HepG2 (cell line): ENCODE measurements at regions not wholly inside any gene's neighbourhood (a gene's known extent, or its start where the extent isn't known, plus 50 kb on each side); places are given as distances from the start of the nearest gene placed in this dataset.

Source experiments
- ASH2L ChIP-seq: fragments of 300-600, 200-600 bp; sonication (generic); IDR thresholded peaks from 2 replicates; pipeline ENCODE4 v1.7.0; 2017; ENCODE audit warnings: low read depth, mild to moderate bottlenecking, moderate library complexity, mixed read lengths, low read length; ENCODE audit not compliant: insufficient read length
- E2F2 ChIP-seq: sonication (generic); formaldehyde crosslinking; IDR thresholded peaks from 2 replicates; pipeline ENCODE4 v1.4.0; 2020; ENCODE audit warnings: missing genetic modification reagents, borderline replicate concordance
- GZF1 ChIP-seq: sonication (generic); formaldehyde crosslinking; IDR thresholded peaks from 2 replicates; pipeline ENCODE4 v1.5.1; 2020; ENCODE audit warnings: mild to moderate bottlenecking, missing genetic modification reagents
- KDM1A ChIP-seq: IDR thresholded peaks from 2 replicates; pipeline ENCODE4 v1.6.1; 2016; ENCODE audit warnings: missing compliant biosample characterization
- KLF16 ChIP-seq, 2 experiments: sonication (generic) in 1 of 2; formaldehyde crosslinking in 1 of 2; IDR thresholded peaks; 2 replicates each; pipeline versions ENCODE4 v1.6.1 to v1.8.0; 2016 to 2023; ENCODE audit warnings: missing genetic modification reagents in 2 of 2, missing compliant biosample characterization in 1 of 2
- NCOA2 ChIP-seq: sonication (generic); formaldehyde crosslinking; IDR thresholded peaks from 2 replicates; pipeline ENCODE4 v1.8.0; 2022; ENCODE audit warnings: inconsistent platforms
- NR2F6 ChIP-seq, 2 experiments: IDR thresholded peaks; 2 replicates each; pipeline ENCODE4 v1.6.1; 2016; ENCODE audit warnings: antibody characterized with exemption in 1 of 2, mild to moderate bottlenecking in 1 of 2
- ONECUT2 ChIP-seq: sonication (generic); formaldehyde crosslinking; IDR thresholded peaks from 2 replicates; pipeline ENCODE4 v1.4.0; 2020; ENCODE audit warnings: missing genetic modification reagents
- PPARG ChIP-seq: conservative IDR thresholded peaks from 2 replicates; pipeline ENCODE4 v1.6.1; 2016; ENCODE audit warnings: missing biosample characterization, missing genetic modification reagents
- RFX3 ChIP-seq: IDR thresholded peaks from 2 replicates; pipeline ENCODE4 v1.6.1; 2016; ENCODE audit warnings: missing biosample characterization, missing genetic modification reagents
- SOX5 ChIP-seq: IDR thresholded peaks from 2 replicates; pipeline ENCODE4 v1.6.1; 2016; ENCODE audit warnings: borderline replicate concordance
- ZHX1 ChIP-seq: sonication (generic); formaldehyde crosslinking; IDR thresholded peaks from 2 replicates; pipeline ENCODE4 v1.8.1; 2022; ENCODE audit warnings: low read depth, mild to moderate bottlenecking, missing genetic modification reagents
- ZNF234 ChIP-seq: sonication (generic); formaldehyde crosslinking; conservative IDR thresholded peaks from 2 replicates; pipeline ENCODE4 v1.5.1; 2020; ENCODE audit warnings: mild to moderate bottlenecking, missing genetic modification reagents
- ZNF33B ChIP-seq: sonication (generic); formaldehyde crosslinking; IDR thresholded peaks from 2 replicates; pipeline ENCODE4 v1.5.1; 2020; ENCODE audit warnings: mild to moderate bottlenecking, missing genetic modification reagents
- ZNF343 ChIP-seq: sonication (generic); formaldehyde crosslinking; IDR thresholded peaks from 2 replicates; pipeline ENCODE4 v1.4.0; 2020; ENCODE audit warnings: mild to moderate bottlenecking, missing genetic modification reagents
- ZNF512 ChIP-seq: sonication (generic); formaldehyde crosslinking; IDR thresholded peaks from 2 replicates; pipeline ENCODE4 v1.4.0; 2020; ENCODE audit warnings: mild to moderate bottlenecking, missing genetic modification reagents
- ZNF558 ChIP-seq: sonication (generic); formaldehyde crosslinking; IDR thresholded peaks from 2 replicates; pipeline ENCODE4 v1.9.0; 2022; ENCODE audit warnings: mild to moderate bottlenecking, missing genetic modification reagents, borderline replicate concordance
- ZNF660 ChIP-seq: sonication (generic); formaldehyde crosslinking; IDR thresholded peaks from 2 replicates; pipeline ENCODE4 v1.5.1; 2020; ENCODE audit warnings: mild to moderate bottlenecking, low read depth, missing genetic modification reagents, borderline replicate concordance
- ZNF713 ChIP-seq: sonication (generic); formaldehyde crosslinking; IDR thresholded peaks from 2 replicates; pipeline ENCODE4 v1.4.0; 2020; ENCODE audit warnings: mild to moderate bottlenecking, missing genetic modification reagents
- ZNF747 ChIP-seq: sonication (generic); formaldehyde crosslinking; IDR thresholded peaks from 2 replicates; pipeline ENCODE4 v1.8.1; 2023; ENCODE audit warnings: missing genetic modification reagents, mild to moderate bottlenecking, borderline replicate concordance
- ZSCAN22 ChIP-seq: sonication (generic); formaldehyde crosslinking; IDR thresholded peaks from 2 replicates; pipeline ENCODE4 v1.4.0; 2020; ENCODE audit warnings: mild to moderate bottlenecking, missing genetic modification reagents

GRCh38 chr13:33968520-33969507 lies 150.9 kb downstream of the RFC3 start (continued):
- TF ChIP-seq ZNF558 (CRISPR knock-in tag) (no peak), GZF1 (CRISPR knock-in tag) (no peak), NCOA2 (CRISPR knock-in tag) (peak; percentile 95), ZNF747 (CRISPR knock-in tag) (no peak; the same call in 1 of the 2 replicates), KDM1A (no peak; the same call in 1 of the 2 replicates), ZNF33B (no peak), ZNF660 (CRISPR knock-in tag) (no peak), SOX5 (peak; percentile 79), ZNF343 (0 out of 2 replicates have a peak, but pooled peaks have one; percentile 44), E2F2 (CRISPR knock-in tag) (no peak), ZSCAN22 (CRISPR knock-in tag) (no peak), NR2F6 (IDR thresholded peaks at IDR 0.05) (peak; percentile 72), NR2F6 (CRISPR knock-in tag; IDR thresholded peaks at IDR 0.05) (peak; percentile 73), ZNF713 (CRISPR knock-in tag) (no peak), RFX3 (no peak), ZHX1 (CRISPR knock-in tag) (0 out of 2 replicates have a peak, but pooled peaks have one; percentile 36), ASH2L (peak; percentile 92), ZNF512 (CRISPR knock-in tag) (no peak), KLF16 (CRISPR knock-in tag; IDR thresholded peaks at IDR 0.05) (peak in 1 of 2 experiments; percentile 63; a peak in 2 of 4 replicates), ZNF234 (0 out of 2 replicates have a peak, but pooled peaks have one; percentile 47), PPARG (CRISPR knock-in tag) (peak; percentile 66), ONECUT2 (CRISPR knock-in tag) (peak; percentile 90)
